ENCODE measurements at regions not wholly inside any gene's neighbourhood (a gene's known extent, or its start where the extent isn't known, plus 50 kb on each side); places are given as distances from the start of the nearest gene placed in this dataset.

GRCh38 chr2:12928775-12929401 is 212.2 kb downstream of the TRIB2 start:
- no peaks in the 10 kb centered on the region for H3K9me3 ChIP-seq (ENCODE audit: insufficient read depth, low read length)
- H3K36me3 ChIP-seq (ENCODE audit: insufficient read depth, insufficient read length, low read length): no peaks in the 10 kb centered on the region
- H3K4me1 ChIP-seq (ENCODE audit: insufficient read depth, insufficient read length): no peaks in the 10 kb centered on the region
- no peaks in the 10 kb centered on the region for H3K27me3 ChIP-seq (ENCODE audit: insufficient read depth, insufficient read length)
- H3K4me3 ChIP-seq (ENCODE audit: insufficient read length, low read depth): no peak overlapping the region
- H3K9ac ChIP-seq (ENCODE audit: insufficient read length, low read depth): no peak overlapping the region
- TF ChIP-seq YY1 (IDR thresholded peaks at IDR 0.05; ENCODE audit: insufficient read depth, insufficient read length) (no peak), ZNF274 (IDR thresholded peaks at IDR 0.05; ENCODE audit: low read depth, low read length) (no peak), SUZ12 (IDR thresholded peaks at IDR 0.05; ENCODE audit: extremely low read depth, insufficient read depth, insufficient read length) (no peak)
- DNase-seq (ENCODE audit: low read depth, low spot score): no peak

- H3K9ac ChIP-seq (ENCODE audit: insufficient read length, low read depth): no peak overlapping the region
- TF ChIP-seq YY1 (IDR thresholded peaks at IDR 0.05; ENCODE audit: insufficient read depth, insufficient read length): no peak
- TF ChIP-seq SUZ12 (IDR thresholded peaks at IDR 0.05; ENCODE audit: extremely low read depth, insufficient read depth, insufficient read length): no peak
- no peak for TF ChIP-seq ZNF274 (IDR thresholded peaks at IDR 0.05; ENCODE audit: low read depth, low read length)
- no peaks in the 10 kb centered on the region for H3K27me3 ChIP-seq (ENCODE audit: insufficient read depth, insufficient read length)
- H3K36me3 ChIP-seq (ENCODE audit: insufficient read depth, insufficient read length, low read length): no peaks in the 10 kb centered on the region
- no peak overlapping the region for H3K4me3 ChIP-seq (ENCODE audit: insufficient read length, low read depth)
- no peak for DNase-seq (ENCODE audit: low read depth, low spot score)
- no peaks in the 10 kb centered on the region for H3K4me1 ChIP-seq (ENCODE audit: insufficient read depth, insufficient read length)
- no peaks in the 10 kb centered on the region for H3K9me3 ChIP-seq (ENCODE audit: insufficient read depth, low read length)
Observed at GRCh38 chr2:12929758-12930157, 213.0 kb downstream of the TRIB2 start.

- Histone ChIP-seq H3K36me3 (ENCODE audit: insufficient read depth, insufficient read length, low read length) (no peaks in the 10 kb centered on the region), H3K4me1 (ENCODE audit: insufficient read depth, insufficient read length) (no peaks in the 10 kb centered on the region), H3K4me3 (ENCODE audit: insufficient read length, low read depth) (no peak overlapping the region), H3K9me3 (ENCODE audit: insufficient read depth, low read length) (no peaks in the 10 kb centered on the region), H3K9ac (ENCODE audit: insufficient read length, low read depth) (no peak overlapping the region), H3K27me3 (ENCODE audit: insufficient read depth, insufficient read length) (no peaks in the 10 kb centered on the region)
- no peak for DNase-seq (ENCODE audit: low read depth, low spot score)
- TF ChIP-seq YY1 (IDR thresholded peaks at IDR 0.05; ENCODE audit: insufficient read depth, insufficient read length) (no peak), ZNF274 (IDR thresholded peaks at IDR 0.05; ENCODE audit: low read depth, low read length) (no peak), SUZ12 (IDR thresholded peaks at IDR 0.05; ENCODE audit: extremely low read depth, insufficient read depth, insufficient read length) (no peak)
Observed at GRCh38 chr2:12930391-12930790, 213.7 kb downstream of the TRIB2 start.

- no peak for DNase-seq (ENCODE audit: low read depth, low spot score)
- Histone ChIP-seq H3K9me3 (ENCODE audit: insufficient read depth, low read length) (no peaks in the 10 kb centered on the region), H3K36me3 (ENCODE audit: insufficient read depth, insufficient read length, low read length) (no peaks in the 10 kb centered on the region), H3K4me3 (ENCODE audit: insufficient read length, low read depth) (no peak overlapping the region), H3K9ac (ENCODE audit: insufficient read length, low read depth) (no peak overlapping the region), H3K4me1 (ENCODE audit: insufficient read depth, insufficient read length) (no peaks in the 10 kb centered on the region), H3K27me3 (ENCODE audit: insufficient read depth, insufficient read length) (no peaks in the 10 kb centered on the region)
- TF ChIP-seq SUZ12 (IDR thresholded peaks at IDR 0.05; ENCODE audit: extremely low read depth, insufficient read depth, insufficient read length) (no peak), YY1 (IDR thresholded peaks at IDR 0.05; ENCODE audit: insufficient read depth, insufficient read length) (no peak), ZNF274 (IDR thresholded peaks at IDR 0.05; ENCODE audit: low read depth, low read length) (no peak)
Observed at GRCh38 chr2:12931186-12931844, 214.6 kb downstream of the TRIB2 start.

GRCh38 chr2:12932192-12932591 is 215.5 kb downstream of the TRIB2 start:
- Histone ChIP-seq H3K9ac (ENCODE audit: insufficient read length, low read depth) (no peak overlapping the region), H3K36me3 (ENCODE audit: insufficient read depth, insufficient read length, low read length) (no peaks in the 10 kb centered on the region), H3K27me3 (ENCODE audit: insufficient read depth, insufficient read length) (no peaks in the 10 kb centered on the region), H3K4me3 (ENCODE audit: insufficient read length, low read depth) (no peak overlapping the region), H3K9me3 (ENCODE audit: insufficient read depth, low read length) (no peaks in the 10 kb centered on the region), H3K4me1 (ENCODE audit: insufficient read depth, insufficient read length) (no peaks in the 10 kb centered on the region)
- no peak for DNase-seq (ENCODE audit: low read depth, low spot score)
- no peak for TF ChIP-seq ZNF274 (IDR thresholded peaks at IDR 0.05; ENCODE audit: low read depth, low read length)
- no peak for TF ChIP-seq SUZ12 (IDR thresholded peaks at IDR 0.05; ENCODE audit: extremely low read depth, insufficient read depth, insufficient read length)
- no peak for TF ChIP-seq YY1 (IDR thresholded peaks at IDR 0.05; ENCODE audit: insufficient read depth, insufficient read length)

GRCh38 chr2:12934146-12934756 is 217.5 kb downstream of the TRIB2 start:
- H3K9ac ChIP-seq (ENCODE audit: insufficient read length, low read depth): no peak overlapping the region
- no peaks in the 10 kb centered on the region for H3K9me3 ChIP-seq (ENCODE audit: insufficient read depth, low read length)
- no peak overlapping the region for H3K4me3 ChIP-seq (ENCODE audit: insufficient read length, low read depth)
- H3K36me3 ChIP-seq (ENCODE audit: insufficient read depth, insufficient read length, low read length): no peaks in the 10 kb centered on the region
- H3K27me3 ChIP-seq (ENCODE audit: insufficient read depth, insufficient read length): no peaks in the 10 kb centered on the region
- no peaks in the 10 kb centered on the region for H3K4me1 ChIP-seq (ENCODE audit: insufficient read depth, insufficient read length)
- TF ChIP-seq ZNF274 (IDR thresholded peaks at IDR 0.05; ENCODE audit: low read depth, low read length) (no peak), SUZ12 (IDR thresholded peaks at IDR 0.05; ENCODE audit: extremely low read depth, insufficient read depth, insufficient read length) (no peak), YY1 (IDR thresholded peaks at IDR 0.05; ENCODE audit: insufficient read depth, insufficient read length) (no peak)
- DNase-seq (ENCODE audit: low read depth, low spot score): no peak

GRCh38 chr2:12935222-12935621 is 218.5 kb downstream of the TRIB2 start:
- no peaks in the 10 kb centered on the region for H3K36me3 ChIP-seq (ENCODE audit: insufficient read depth, insufficient read length, low read length)
- H3K27me3 ChIP-seq (ENCODE audit: insufficient read depth, insufficient read length): no peaks in the 10 kb centered on the region
- no peaks in the 10 kb centered on the region for H3K9me3 ChIP-seq (ENCODE audit: insufficient read depth, low read length)
- H3K4me1 ChIP-seq (ENCODE audit: insufficient read depth, insufficient read length): no peaks in the 10 kb centered on the region
- no peak overlapping the region for H3K9ac ChIP-seq (ENCODE audit: insufficient read length, low read depth)
- DNase-seq (ENCODE audit: low read depth, low spot score): no peak
- TF ChIP-seq ZNF274 (IDR thresholded peaks at IDR 0.05; ENCODE audit: low read depth, low read length) (no peak), YY1 (IDR thresholded peaks at IDR 0.05; ENCODE audit: insufficient read depth, insufficient read length) (no peak), SUZ12 (IDR thresholded peaks at IDR 0.05; ENCODE audit: extremely low read depth, insufficient read depth, insufficient read length) (no peak)
- no peak overlapping the region for H3K4me3 ChIP-seq (ENCODE audit: insufficient read length, low read depth)

Measured in NT2/D1 (cell line).